Peyer's patch (tissue), 4 donors: ENCODE measurements at regions not wholly inside any gene's neighbourhood (a gene's known extent, or its start where the extent isn't known, plus 50 kb on each side); places are given as distances from the start of the nearest gene placed in this dataset.

Source experiments
- DNase-seq, 3 donors: peaks; one replicate each; pipeline ENCODE4 v3.0.0-alpha.2; 2017 to 2019
- H3K27ac ChIP-seq, 4 donors: fragments of 200-600 bp; sonication (generic); one replicate each; pipeline ENCODE4 v1.5.1; 2016 to 2019
- H3K27me3 ChIP-seq, 2 donors: fragments of 200-600 bp; sonication (generic); one replicate each; pipeline ENCODE4 v1.5.1; 2019
- H3K36me3 ChIP-seq, 3 donors: fragments of 200-600 bp; sonication (generic); one replicate each; pipeline ENCODE4 v1.5.1; 2016 to 2019
- H3K4me1 ChIP-seq, 4 donors: fragments of 200-600 bp; sonication (generic); one replicate each; pipeline ENCODE4 v1.5.1; 2016 to 2019
- H3K4me3 ChIP-seq, 4 donors: fragments of 200-600 bp; sonication (generic); 1 replicate in 3 of 4; 2 replicates in 1 of 4; pipeline ENCODE4 v1.5.1; 2016 to 2019; ENCODE audit warnings: mild to moderate bottlenecking in 1 of 4
- H3K9me3 ChIP-seq, 4 donors: fragments of 200-600 bp; sonication (generic); one replicate each; pipeline ENCODE4 v1.5.1; 2016 to 2019; ENCODE audit warnings: mild to moderate bottlenecking in 1 of 4
- POLR2A ChIP-seq, 2 donors: fragments of 450-650 bp; IDR thresholded peaks; one replicate each; pipeline ENCODE4 v1.5.1; 2017; ENCODE audit warnings: antibody characterized with exemption in 2 of 2, mild to moderate bottlenecking in 2 of 2, moderate library complexity in 2 of 2
- TF ChIP-seq, protein P1 (sequence below), 6 experiments: fragments of 450-650 bp in 4 of 6; fragments of 200-600 bp in 2 of 6; sonication (generic) in 1 of 6; IDR thresholded peaks; one replicate each; pipeline ENCODE4 v1.5.1; 2017 to 2019; ENCODE audit warnings: antibody characterized with exemption in 6 of 6, mild to moderate bottlenecking in 3 of 6, moderate library complexity in 1 of 6

- H3K9me3 ChIP-seq: no peaks in the 10 kb centered on the region
- DNase-seq: no peak
- H3K27me3 ChIP-seq: no peaks in the 10 kb centered on the region
- H3K36me3 ChIP-seq: no peaks in the 10 kb centered on the region
- H3K4me3 ChIP-seq: no peak overlapping the region
- no peak for TF ChIP-seq POLR2A (IDR thresholded peaks at IDR 0.05)
- TF ChIP-seq, protein P1, sequence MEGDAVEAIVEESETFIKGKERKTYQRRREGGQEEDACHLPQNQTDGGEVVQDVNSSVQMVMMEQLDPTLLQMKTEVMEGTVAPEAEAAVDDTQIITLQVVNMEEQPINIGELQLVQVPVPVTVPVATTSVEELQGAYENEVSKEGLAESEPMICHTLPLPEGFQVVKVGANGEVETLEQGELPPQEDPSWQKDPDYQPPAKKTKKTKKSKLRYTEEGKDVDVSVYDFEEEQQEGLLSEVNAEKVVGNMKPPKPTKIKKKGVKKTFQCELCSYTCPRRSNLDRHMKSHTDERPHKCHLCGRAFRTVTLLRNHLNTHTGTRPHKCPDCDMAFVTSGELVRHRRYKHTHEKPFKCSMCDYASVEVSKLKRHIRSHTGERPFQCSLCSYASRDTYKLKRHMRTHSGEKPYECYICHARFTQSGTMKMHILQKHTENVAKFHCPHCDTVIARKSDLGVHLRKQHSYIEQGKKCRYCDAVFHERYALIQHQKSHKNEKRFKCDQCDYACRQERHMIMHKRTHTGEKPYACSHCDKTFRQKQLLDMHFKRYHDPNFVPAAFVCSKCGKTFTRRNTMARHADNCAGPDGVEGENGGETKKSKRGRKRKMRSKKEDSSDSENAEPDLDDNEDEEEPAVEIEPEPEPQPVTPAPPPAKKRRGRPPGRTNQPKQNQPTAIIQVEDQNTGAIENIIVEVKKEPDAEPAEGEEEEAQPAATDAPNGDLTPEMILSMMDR (IDR thresholded peaks at IDR 0.05): no peak
- H3K27ac ChIP-seq: no peak overlapping the region
- H3K4me1 ChIP-seq: no peaks in the 10 kb centered on the region
These were observed 78.8 kb upstream of the RALY start for GRCh38 chr20:33914919-33915318.

DNA sequence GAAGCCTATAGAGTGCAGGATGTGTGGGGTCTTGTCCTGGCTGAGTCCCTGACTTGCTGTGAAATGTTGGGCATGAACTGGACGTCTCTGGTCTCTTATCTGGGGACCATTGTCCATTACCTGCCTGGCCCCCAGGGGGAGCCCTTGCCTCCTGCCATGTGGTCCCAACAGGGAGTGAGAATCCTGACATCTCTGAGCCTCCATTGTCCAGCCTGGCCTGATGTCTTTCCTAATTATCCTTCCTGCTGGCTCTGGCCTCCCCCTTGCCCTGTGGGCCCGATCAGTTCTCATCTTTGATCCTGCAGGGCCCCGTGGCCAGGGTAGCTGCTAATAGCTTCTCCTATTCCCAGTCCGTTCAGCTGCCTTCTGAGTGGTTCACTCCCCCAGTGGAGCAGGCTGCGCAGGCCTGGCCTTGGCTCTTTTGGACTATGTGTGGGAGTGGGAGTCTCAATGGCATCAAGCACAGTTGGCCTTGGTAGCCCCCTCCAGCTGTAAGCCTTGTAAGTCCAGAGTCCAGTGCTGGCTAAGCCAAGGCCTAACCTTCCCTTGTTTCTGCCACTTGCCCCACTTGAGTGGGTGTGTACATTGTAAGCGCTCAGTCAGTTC lies 77.9 kb upstream of the RALY start:
- DNase-seq: peak; percentile 44 to 81 (median 71)
- H3K27me3 ChIP-seq: no peaks in the 10 kb centered on the region
- no peaks in the 10 kb centered on the region for H3K4me1 ChIP-seq
- H3K27ac ChIP-seq: no peak overlapping the region
- TF ChIP-seq, protein P1 (IDR thresholded peaks at IDR 0.05): peak in 5 of 6 experiments; percentile 34 to 73 (median 64)
- TF ChIP-seq POLR2A (IDR thresholded peaks at IDR 0.05): no peak
- no peaks in the 10 kb centered on the region for H3K9me3 ChIP-seq
- H3K4me3 ChIP-seq: no peak overlapping the region
- H3K36me3 ChIP-seq: no peaks in the 10 kb centered on the region

DNA sequence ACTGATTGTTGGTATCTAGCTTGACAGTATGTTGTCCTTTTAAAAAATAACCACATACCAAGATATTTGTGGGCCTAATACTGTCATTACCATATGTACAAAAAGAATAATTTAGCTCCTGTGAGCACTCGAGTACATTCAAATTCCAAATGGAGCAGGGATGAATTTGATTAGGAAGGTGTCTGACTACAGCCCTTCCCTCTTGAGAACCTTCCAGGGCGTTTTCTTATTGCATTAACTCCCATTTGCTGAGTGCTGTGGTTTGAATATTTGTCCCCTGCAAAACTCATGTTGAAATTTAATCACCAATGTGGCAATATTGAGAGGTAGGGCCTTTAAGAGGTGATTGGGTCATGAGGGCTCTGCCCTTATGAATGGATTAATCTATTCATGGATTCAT lies 76.9 kb upstream of the RALY start:
- no peak overlapping the region for H3K4me3 ChIP-seq
- no peaks in the 10 kb centered on the region for H3K4me1 ChIP-seq
- H3K9me3 ChIP-seq: no peaks in the 10 kb centered on the region
- no peaks in the 10 kb centered on the region for H3K36me3 ChIP-seq
- no peak overlapping the region for H3K27ac ChIP-seq
- DNase-seq: no peak
- no peak for TF ChIP-seq POLR2A (IDR thresholded peaks at IDR 0.05)
- TF ChIP-seq, protein P1 (IDR thresholded peaks at IDR 0.05): no peak
- H3K27me3 ChIP-seq: no peaks in the 10 kb centered on the region

GRCh38 chr20:33917831-33918525 lies 75.7 kb upstream of the RALY start:
- H3K4me3 ChIP-seq: no peak overlapping the region
- no peak for DNase-seq

GRCh38 chr20:33918662-33919061 lies 75.0 kb upstream of the RALY start:
- H3K4me1 ChIP-seq: no peaks in the 10 kb centered on the region

More at GRCh38 chr20:33917831-33918525, 75.7 kb upstream of the RALY start:
- no peaks in the 10 kb centered on the region for H3K27me3 ChIP-seq
- no peaks in the 10 kb centered on the region for H3K9me3 ChIP-seq
- H3K36me3 ChIP-seq: no peaks in the 10 kb centered on the region
- TF ChIP-seq POLR2A (IDR thresholded peaks at IDR 0.05): no peak
- TF ChIP-seq, protein P1 (IDR thresholded peaks at IDR 0.05): no peak
- no peaks in the 10 kb centered on the region for H3K4me1 ChIP-seq
- H3K27ac ChIP-seq: no peak overlapping the region

More at GRCh38 chr20:33918662-33919061, 75.0 kb upstream of the RALY start:
- H3K9me3 ChIP-seq: no peaks in the 10 kb centered on the region
- DNase-seq: no peak
- no peak overlapping the region for H3K27ac ChIP-seq
- TF ChIP-seq, protein P1 (IDR thresholded peaks at IDR 0.05): no peak
- no peak for TF ChIP-seq POLR2A (IDR thresholded peaks at IDR 0.05)
- no peak overlapping the region for H3K4me3 ChIP-seq
- H3K27me3 ChIP-seq: no peaks in the 10 kb centered on the region
- H3K36me3 ChIP-seq: no peaks in the 10 kb centered on the region
